HFFc6 (cell line): ENCODE measurements at regions not wholly inside any gene's neighbourhood (a gene's known extent, or its start where the extent isn't known, plus 50 kb on each side); places are given as distances from the start of the nearest gene placed in this dataset.

ENCODE experiments used
- DNase-seq: peaks from one replicate; pipeline ENCODE4 v3.0.0-alpha.2; 2018
- H3K27ac Mint-ChIP-seq: 2 replicates; pipeline ENCODE4 v1.8.0; 2020; ENCODE audit warnings: mild to moderate bottlenecking, mixed read lengths
- H3K27me3 Mint-ChIP-seq: 2 replicates; pipeline ENCODE4 v1.8.0; 2021; ENCODE audit warnings: mild to moderate bottlenecking, moderate library complexity, mixed read lengths; ENCODE audit not compliant: insufficient read depth
- H3K36me3 Mint-ChIP-seq: 2 replicates; pipeline ENCODE4 v1.8.0; 2021; ENCODE audit warnings: low read depth, mixed read lengths
- H3K4me1 Mint-ChIP-seq: 2 replicates; pipeline ENCODE4 v1.8.0; 2020; ENCODE audit warnings: low read depth, mixed read lengths
- H3K4me3 Mint-ChIP-seq: 2 replicates; pipeline ENCODE4 v1.8.0; 2020; ENCODE audit warnings: mild to moderate bottlenecking, moderate library complexity, mixed read lengths
- H3K9me3 Mint-ChIP-seq: 2 replicates; pipeline ENCODE4 v1.8.0; 2020; ENCODE audit warnings: mild to moderate bottlenecking, mixed read lengths
- CTCF ChIP-seq: fragments of 200-600 bp; sonication (generic); IDR thresholded peaks from 2 replicates; pipeline ENCODE4 v1.5.0; 2021; ENCODE audit warnings: antibody characterized with exemption, mild to moderate bottlenecking

- H3K27ac Mint-ChIP-seq: no peak overlapping the region
Observed at GRCh38 chr18:34639687-34640086, 70.4 kb upstream of the DTNA start.

GRCh38 chr18:34640276-34640675 lies 69.8 kb upstream of the DTNA start:
- H3K9me3 Mint-ChIP-seq: no peaks in the 10 kb centered on the region
- H3K27me3 Mint-ChIP-seq: peaks cover 2% of the 10 kb centered on the region; the same call in 1 of the 2 replicates
- DNase-seq: no peak
- no peak overlapping the region for H3K4me3 Mint-ChIP-seq
- no peak for TF ChIP-seq CTCF
- H3K4me1 Mint-ChIP-seq: no peaks in the 10 kb centered on the region
- H3K36me3 Mint-ChIP-seq: no peaks in the 10 kb centered on the region
- H3K27ac Mint-ChIP-seq: no peak overlapping the region

More at GRCh38 chr18:34639687-34640086, 70.4 kb upstream of the DTNA start:
- no peak for DNase-seq
- H3K4me1 Mint-ChIP-seq: no peaks in the 10 kb centered on the region
- no peaks in the 10 kb centered on the region for H3K9me3 Mint-ChIP-seq
- no peak for TF ChIP-seq CTCF
- H3K4me3 Mint-ChIP-seq: no peak overlapping the region
- H3K36me3 Mint-ChIP-seq: no peaks in the 10 kb centered on the region
- peaks cover 2% of the 10 kb centered on the region; the same call in 1 of the 2 replicates for H3K27me3 Mint-ChIP-seq

GRCh38 chr18:34643989-34644388 lies 66.1 kb upstream of the DTNA start:
- Mint-ChIP-seq H3K4me1 (no peaks in the 10 kb centered on the region), H3K27me3 (peaks cover 7% of the 10 kb centered on the region; the same call in 1 of the 2 replicates), H3K9me3 (no peaks in the 10 kb centered on the region), H3K27ac (no peak overlapping the region), H3K4me3 (no peak overlapping the region), H3K36me3 (no peaks in the 10 kb centered on the region)
- TF ChIP-seq CTCF: no peak
- no peak for DNase-seq

GRCh38 chr18:34647251-34647650 lies 62.8 kb upstream of the DTNA start:
- Mint-ChIP-seq H3K4me1 (peaks cover 9% of the 10 kb centered on the region), H3K27ac (no peak overlapping the region), H3K27me3 (peaks cover 5% of the 10 kb centered on the region; the same call in 1 of the 2 replicates), H3K9me3 (no peaks in the 10 kb centered on the region), H3K4me3 (no peak overlapping the region), H3K36me3 (no peaks in the 10 kb centered on the region)
- DNase-seq: no peak
- TF ChIP-seq CTCF: no peak

- TF ChIP-seq CTCF: no peak
- Mint-ChIP-seq H3K4me3 (no peak overlapping the region), H3K4me1 (peaks cover 9% of the 10 kb centered on the region), H3K9me3 (no peaks in the 10 kb centered on the region), H3K27ac (no peak overlapping the region), H3K36me3 (no peaks in the 10 kb centered on the region), H3K27me3 (peaks cover 5% of the 10 kb centered on the region; the same call in 1 of the 2 replicates)
- no peak for DNase-seq
Observed at GRCh38 chr18:34648269-34648985, 61.7 kb upstream of the DTNA start.
